ENCODE measurements at regions not wholly inside any gene's neighbourhood (a gene's known extent, or its start where the extent isn't known, plus 50 kb on each side); places are given as distances from the start of the nearest gene placed in this dataset.

- TF ChIP-seq ZBTB33 (IDR thresholded peaks at IDR 0.05; ENCODE audit: borderline replicate concordance, low read depth) (no peak), TEAD4 (IDR thresholded peaks at IDR 0.05; ENCODE audit: borderline replicate concordance, insufficient read depth) (no peak), RCOR1 (IDR thresholded peaks at IDR 0.05; ENCODE audit: low read length) (no peak), REST (IDR thresholded peaks at IDR 0.05; ENCODE audit: low read depth, low read length) (no peak)
Observed at GRCh38 chr3:88226910-88227309, 77.2 kb downstream of the C3orf38 start (continued).

GRCh38 chr3:88230638-88231037 is 80.9 kb downstream of the C3orf38 start:
- no peak overlapping the region for H3K9ac ChIP-seq
- no peaks in the 10 kb centered on the region for H3K9me3 ChIP-seq
- no peak for TF ChIP-seq POLR2AphosphoS5 (IDR thresholded peaks at IDR 0.05; ENCODE audit: low read depth, low read length)
- TF ChIP-seq, protein P1, sequence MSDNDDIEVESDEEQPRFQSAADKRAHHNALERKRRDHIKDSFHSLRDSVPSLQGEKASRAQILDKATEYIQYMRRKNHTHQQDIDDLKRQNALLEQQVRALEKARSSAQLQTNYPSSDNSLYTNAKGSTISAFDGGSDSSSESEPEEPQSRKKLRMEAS (IDR thresholded peaks at IDR 0.05; ENCODE audit: low read depth) = no peak
- no peak for TF ChIP-seq ELF1 (IDR thresholded peaks at IDR 0.05)
- TF ChIP-seq FOSL2 (IDR thresholded peaks at IDR 0.05; ENCODE audit: borderline replicate concordance, low read depth) = no peak
- TF ChIP-seq JUND (IDR thresholded peaks at IDR 0.05) = no peak
- no peak for TF ChIP-seq MXI1 (IDR thresholded peaks at IDR 0.05; ENCODE audit: low read depth, low read length)
- TF ChIP-seq TEAD4 (IDR thresholded peaks at IDR 0.05; ENCODE audit: borderline replicate concordance, insufficient read depth) = no peak
- TF ChIP-seq GABPA (IDR thresholded peaks at IDR 0.05; ENCODE audit: low read depth) = no peak
- TF ChIP-seq PBX3 (IDR thresholded peaks at IDR 0.05) = no peak
- no peak for TF ChIP-seq YY1 (IDR thresholded peaks at IDR 0.05; ENCODE audit: low read depth)
- no peaks in the 10 kb centered on the region; the same call in 1 of the 2 replicates for H3K27me3 ChIP-seq (ENCODE audit: insufficient read depth)
- no peaks in the 10 kb centered on the region for H3K4me1 ChIP-seq (ENCODE audit: control insufficient read depth in 1 of 2, insufficient read depth in 2 of 2, low read depth in 1 of 2, low read length in 1 of 2)
- CTCF ChIA-PET = interaction anchor here (1.6 kb wide), 1 partner anchor 11 kb away, joined by 5 read pairs; no protein-coding TSS in a partner anchor
- H3K27ac ChIP-seq (ENCODE audit: low read depth in 2 of 2, low read length in 1 of 2) = no peak overlapping the region
- WGBS (ENCODE audit: low lambda C conversion rate) = 13% methylated on average over 7 of the region's 7 CpGs
- no peaks in the 10 kb centered on the region for H3F3A ChIP-seq (replicated peaks; ENCODE audit: insufficient read depth)
- no peaks in the 10 kb centered on the region for H4K20me1 ChIP-seq (ENCODE audit: insufficient read depth)
- H3K9me2 ChIP-seq = no peaks in the 10 kb centered on the region
- H3K4me2 ChIP-seq = no peak overlapping the region
- no peaks in the 10 kb centered on the region for H3K36me3 ChIP-seq (replicated peaks in 1 of 2; ENCODE audit: control insufficient read depth in 1 of 2, insufficient read depth in 2 of 2, low read length in 1 of 2)
- no peak overlapping the region for H3K4me3 ChIP-seq (ENCODE audit: low read depth in 2 of 2, low read length in 1 of 2)
- no peak overlapping the region for H2AFZ ChIP-seq (ENCODE audit: low read depth)
- H3K79me2 ChIP-seq (ENCODE audit: insufficient read depth) = no peaks in the 10 kb centered on the region
- POLR2A ChIA-PET = no interaction called here
- no peak for DNase-seq
